ENCODE measurements at regions not wholly inside any gene's neighbourhood (a gene's known extent, or its start where the extent isn't known, plus 50 kb on each side); places are given as distances from the start of the nearest gene placed in this dataset.

- CTCF ChIA-PET, result no interaction called here
- POLR2A ChIA-PET, result no interaction called here
- no peaks in the 10 kb centered on the region for H3K4me1 Mint-ChIP-seq (ENCODE audit: low read depth)
- no peak for TF ChIP-seq CTCF (IDR thresholded peaks at IDR 0.05)
- peaks cover 2 to 4% of the 10 kb centered on the region in 2 experiments for H3K27me3 ChIP-seq (ENCODE audit: control insufficient read depth in 1 of 2, insufficient read depth in 2 of 2, low read length in 2 of 2)
- no peak overlapping the region for H3K27ac ChIP-seq (ENCODE audit: low read depth in 1 of 2, low read length in 2 of 2)
- peak in 1 of 14 experiments; percentile 7 for DNase-seq
- intact Hi-C loops (cut with DNase I, micrococcal nuclease), result no loop called here
- H3K4me1 ChIP-seq (ENCODE audit: insufficient read depth, low read length), result no peaks in the 10 kb centered on the region
- H3K4me3 ChIP-seq (ENCODE audit: low read length), result no peak overlapping the region
- no peaks in the 10 kb centered on the region for H3K36me3 ChIP-seq (ENCODE audit: insufficient read depth, low read length)
- peaks cover 3% of the 10 kb centered on the region for H3K9me3 Mint-ChIP-seq
- no peaks in the 10 kb centered on the region for H3K36me3 Mint-ChIP-seq (ENCODE audit: low read depth)
- H3K9me3 ChIP-seq (ENCODE audit: control insufficient read depth in 1 of 2, insufficient read depth in 1 of 2, low read length in 2 of 2), result no peaks in the 10 kb centered on the region
- H3K27me3 Mint-ChIP-seq, result peaks cover 4% of the 10 kb centered on the region
- H3K4me3 Mint-ChIP-seq, result no peak overlapping the region
- no peak overlapping the region for H3K27ac Mint-ChIP-seq
- no peak for ATAC-seq (ENCODE audit: poor library complexity)
Observed at GRCh38 chr18:10367836-10368235, 86.6 kb upstream of the APCDD1 start.

GRCh38 chr18:10368456-10369453 lies 85.7 kb upstream of the APCDD1 start:
- ATAC-seq (ENCODE audit: poor library complexity), result no peak
- H3K36me3 Mint-ChIP-seq (ENCODE audit: low read depth), result no peaks in the 10 kb centered on the region
- Histone ChIP-seq H3K36me3 (ENCODE audit: insufficient read depth, low read length) (no peaks in the 10 kb centered on the region), H3K27me3 (ENCODE audit: control insufficient read depth in 1 of 2, insufficient read depth in 2 of 2, low read length in 2 of 2) (peaks cover 2 to 4% of the 10 kb centered on the region in 2 experiments), H3K4me1 (ENCODE audit: insufficient read depth, low read length) (no peaks in the 10 kb centered on the region), H3K9me3 (ENCODE audit: control insufficient read depth in 1 of 2, insufficient read depth in 1 of 2, low read length in 2 of 2) (no peaks in the 10 kb centered on the region), H3K4me3 (ENCODE audit: low read length) (no peak overlapping the region), H3K27ac (ENCODE audit: low read depth in 1 of 2, low read length in 2 of 2) (no peak overlapping the region)
- TF ChIP-seq CTCF (IDR thresholded peaks at IDR 0.05), result no peak
- POLR2A ChIA-PET, result no interaction called here
- no peaks in the 10 kb centered on the region for H3K4me1 Mint-ChIP-seq (ENCODE audit: low read depth)
- H3K27me3 Mint-ChIP-seq, result peaks cover 4% of the 10 kb centered on the region
- DNase-seq, result no peak
- H3K27ac Mint-ChIP-seq, result no peak overlapping the region
- H3K4me3 Mint-ChIP-seq, result no peak overlapping the region
- CTCF ChIA-PET, result no interaction called here
- H3K9me3 Mint-ChIP-seq, result peaks cover 3% of the 10 kb centered on the region
- intact Hi-C loops (cut with DNase I, micrococcal nuclease), result no loop called here

- Mint-ChIP-seq H3K9me3 (no peaks in the 10 kb centered on the region), H3K27ac (no peak overlapping the region), H3K27me3 (peaks cover 4% of the 10 kb centered on the region), H3K4me3 (no peak overlapping the region), H3K36me3 (ENCODE audit: low read depth) (no peaks in the 10 kb centered on the region), H3K4me1 (ENCODE audit: low read depth) (no peaks in the 10 kb centered on the region)
- DNase-seq (no peak), ATAC-seq (ENCODE audit: poor library complexity) (no peak)
- TF ChIP-seq CTCF (IDR thresholded peaks at IDR 0.05), result no peak
- intact Hi-C loops (cut with DNase I, micrococcal nuclease), result no loop called here
- no peak overlapping the region for H3K4me3 ChIP-seq (ENCODE audit: low read length)
- H3K27me3 ChIP-seq (ENCODE audit: control insufficient read depth in 1 of 2, insufficient read depth in 2 of 2, low read length in 2 of 2), result peaks cover 2 to 4% of the 10 kb centered on the region in 2 experiments
- H3K4me1 ChIP-seq (ENCODE audit: insufficient read depth, low read length), result no peaks in the 10 kb centered on the region
- no peaks in the 10 kb centered on the region for H3K36me3 ChIP-seq (ENCODE audit: insufficient read depth, low read length)
- H3K27ac ChIP-seq (ENCODE audit: low read depth in 1 of 2, low read length in 2 of 2), result no peak overlapping the region
- POLR2A ChIA-PET, result no interaction called here
- peaks cover 0 to 6% of the 10 kb centered on the region in 2 experiments for H3K9me3 ChIP-seq (ENCODE audit: control insufficient read depth in 1 of 2, insufficient read depth in 1 of 2, low read length in 2 of 2)
- CTCF ChIA-PET, result no interaction called here
Observed at GRCh38 chr18:10370716-10371115, 83.7 kb upstream of the APCDD1 start.
